ENCODE measurements at regions not wholly inside any gene's neighbourhood (a gene's known extent, or its start where the extent isn't known, plus 50 kb on each side); places are given as distances from the start of the nearest gene placed in this dataset.

DNA sequence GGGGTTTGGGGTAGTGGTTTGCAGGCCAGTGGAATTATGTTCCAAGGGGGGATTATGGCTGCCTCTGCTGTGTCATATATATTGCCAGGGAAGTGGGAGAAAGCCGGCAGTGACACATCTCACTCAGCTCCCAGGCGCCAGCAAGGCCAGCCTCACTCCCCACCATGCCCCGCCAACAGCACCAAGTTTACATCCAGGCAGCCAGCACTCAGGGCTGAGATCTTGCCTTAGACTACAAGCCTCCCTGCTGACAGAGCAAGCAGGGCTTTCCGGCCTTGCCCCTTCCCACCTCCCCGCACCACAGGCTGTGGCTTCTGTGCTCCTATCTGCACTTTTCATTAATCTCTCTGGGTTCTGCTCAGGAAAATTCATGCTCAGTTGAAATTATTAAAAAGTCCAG, 385.1 kb downstream of the MZT1 start:
- H3K4me3 ChIP-seq (replicated peaks in 1 of 2; ENCODE audit: low read depth in 1 of 2, low read length in 2 of 2), result no peak overlapping the region
- DNase-seq (ENCODE audit: low read depth, low spot score) (no peak), ATAC-seq (no peak)
- H2AFZ ChIP-seq (ENCODE audit: low read depth, low read length, poor library complexity, severe bottlenecking), result no peak overlapping the region
- no peak overlapping the region for H3K9ac ChIP-seq (ENCODE audit: low read length)
- H3K36me3 ChIP-seq (ENCODE audit: control insufficient read depth in 1 of 2, insufficient read depth in 2 of 2, low read length in 2 of 2), result no peaks in the 10 kb centered on the region
- TF ChIP-seq, protein P1, sequence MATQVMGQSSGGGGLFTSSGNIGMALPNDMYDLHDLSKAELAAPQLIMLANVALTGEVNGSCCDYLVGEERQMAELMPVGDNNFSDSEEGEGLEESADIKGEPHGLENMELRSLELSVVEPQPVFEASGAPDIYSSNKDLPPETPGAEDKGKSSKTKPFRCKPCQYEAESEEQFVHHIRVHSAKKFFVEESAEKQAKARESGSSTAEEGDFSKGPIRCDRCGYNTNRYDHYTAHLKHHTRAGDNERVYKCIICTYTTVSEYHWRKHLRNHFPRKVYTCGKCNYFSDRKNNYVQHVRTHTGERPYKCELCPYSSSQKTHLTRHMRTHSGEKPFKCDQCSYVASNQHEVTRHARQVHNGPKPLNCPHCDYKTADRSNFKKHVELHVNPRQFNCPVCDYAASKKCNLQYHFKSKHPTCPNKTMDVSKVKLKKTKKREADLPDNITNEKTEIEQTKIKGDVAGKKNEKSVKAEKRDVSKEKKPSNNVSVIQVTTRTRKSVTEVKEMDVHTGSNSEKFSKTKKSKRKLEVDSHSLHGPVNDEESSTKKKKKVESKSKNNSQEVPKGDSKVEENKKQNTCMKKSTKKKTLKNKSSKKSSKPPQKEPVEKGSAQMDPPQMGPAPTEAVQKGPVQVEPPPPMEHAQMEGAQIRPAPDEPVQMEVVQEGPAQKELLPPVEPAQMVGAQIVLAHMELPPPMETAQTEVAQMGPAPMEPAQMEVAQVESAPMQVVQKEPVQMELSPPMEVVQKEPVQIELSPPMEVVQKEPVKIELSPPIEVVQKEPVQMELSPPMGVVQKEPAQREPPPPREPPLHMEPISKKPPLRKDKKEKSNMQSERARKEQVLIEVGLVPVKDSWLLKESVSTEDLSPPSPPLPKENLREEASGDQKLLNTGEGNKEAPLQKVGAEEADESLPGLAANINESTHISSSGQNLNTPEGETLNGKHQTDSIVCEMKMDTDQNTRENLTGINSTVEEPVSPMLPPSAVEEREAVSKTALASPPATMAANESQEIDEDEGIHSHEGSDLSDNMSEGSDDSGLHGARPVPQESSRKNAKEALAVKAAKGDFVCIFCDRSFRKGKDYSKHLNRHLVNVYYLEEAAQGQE (IDR thresholded peaks at IDR 0.05; ENCODE audit: low read depth), result no peak
- TF ChIP-seq POLR2A (IDR thresholded peaks at IDR 0.05; ENCODE audit: borderline replicate concordance, extremely low read depth, insufficient read depth, insufficient read length) (no peak), TCF7L2 (IDR thresholded peaks at IDR 0.05; ENCODE audit: borderline replicate concordance, extremely low read depth, insufficient read depth, insufficient read length) (no peak), ZNF274 (IDR thresholded peaks at IDR 0.05; ENCODE audit: low read depth, low read length) (no peak), CBX3 (IDR thresholded peaks at IDR 0.05; ENCODE audit: low read depth) (no peak), POLR2AphosphoS5 (IDR thresholded peaks at IDR 0.05; ENCODE audit: low read depth, low read length) (no peak), YY1 (IDR thresholded peaks at IDR 0.05; ENCODE audit: extremely low read depth, insufficient replicate concordance, low read depth, low read length) (no peak), EZH2 (IDR thresholded peaks at IDR 0.05) (no peak), EZH2phosphoT487 (IDR thresholded peaks at IDR 0.05; ENCODE audit: borderline replicate concordance) (no peak), SIN3A (IDR thresholded peaks at IDR 0.05; ENCODE audit: low read depth) (no peak), CEBPB (IDR thresholded peaks at IDR 0.05; ENCODE audit: low read depth) (no peak), ELF1 (IDR thresholded peaks at IDR 0.05; ENCODE audit: borderline replicate concordance, low read depth) (no peak), RAD21 (IDR thresholded peaks at IDR 0.05; ENCODE audit: low read depth) (no peak), SRF (IDR thresholded peaks at IDR 0.05; ENCODE audit: low read depth) (no peak), FOSL1 (IDR thresholded peaks at IDR 0.05; ENCODE audit: low read depth) (no peak)
- TF ChIP-seq, protein P2, sequence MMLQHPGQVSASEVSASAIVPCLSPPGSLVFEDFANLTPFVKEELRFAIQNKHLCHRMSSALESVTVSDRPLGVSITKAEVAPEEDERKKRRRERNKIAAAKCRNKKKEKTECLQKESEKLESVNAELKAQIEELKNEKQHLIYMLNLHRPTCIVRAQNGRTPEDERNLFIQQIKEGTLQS (IDR thresholded peaks at IDR 0.05), result no peak
- H3K27ac ChIP-seq (ENCODE audit: low read depth, low read length), result no peak overlapping the region
- no peaks in the 10 kb centered on the region for H3K79me2 ChIP-seq (ENCODE audit: insufficient read depth, low read length)
- H3K4me2 ChIP-seq (ENCODE audit: low read length), result no peak overlapping the region
- ChIA-PET CTCF (no interaction called here), RAD21 (ENCODE audit: low non-redundant PET in 1 of 2, low total read pairs in 2 of 2, uncharacterized antibody in 2 of 2, unreplicated experiment in 2 of 2) (no interaction called here), POLR2A (no interaction called here)
- BruUV-seq (replicated peaks), result no TSS peak
- no peaks in the 10 kb centered on the region for H3K9me3 ChIP-seq (ENCODE audit: control insufficient read depth in 1 of 2, insufficient read depth in 1 of 2, low read depth in 1 of 2, low read length in 2 of 2)
- H3K27me3 ChIP-seq (ENCODE audit: insufficient read depth, low read length), result no peaks in the 10 kb centered on the region
- no peaks in the 10 kb centered on the region for H4K20me1 ChIP-seq (ENCODE audit: insufficient read depth)
- no peaks in the 10 kb centered on the region for H3K9me2 ChIP-seq (ENCODE audit: insufficient read depth)
- intact Hi-C loops (cut with micrococcal nuclease), result no loop called here
- no peaks in the 10 kb centered on the region for H3K4me1 ChIP-seq (ENCODE audit: control insufficient read depth in 1 of 2, insufficient read depth in 2 of 2, low read length in 2 of 2)
